Breast epithelium (tissue), 3 donors: ENCODE measurements at regions not wholly inside any gene's neighbourhood (a gene's known extent, or its start where the extent isn't known, plus 50 kb on each side); places are given as distances from the start of the nearest gene placed in this dataset.
"Not testable (repeated sequence)": the region's sequence is repeated elsewhere in the genome, so short reads cannot be mapped to it uniquely, and the experiment has no call there.

Source experiments
- POLR2AphosphoS5 ChIP-seq, 3 donors: sonication (generic); formaldehyde crosslinking; IDR thresholded peaks; one replicate each; pipeline ENCODE4 v1.6.1; 2017; ENCODE audit warnings: antibody characterized with exemption in 3 of 3
- TF ChIP-seq, protein P1 (sequence below), 3 donors: fragments of 450-650 bp; IDR thresholded peaks; one replicate each; pipeline ENCODE4 v1.5.1; 2016 to 2017; ENCODE audit warnings: antibody characterized with exemption in 3 of 3, mild to moderate bottlenecking in 3 of 3, moderate library complexity in 3 of 3

DNA sequence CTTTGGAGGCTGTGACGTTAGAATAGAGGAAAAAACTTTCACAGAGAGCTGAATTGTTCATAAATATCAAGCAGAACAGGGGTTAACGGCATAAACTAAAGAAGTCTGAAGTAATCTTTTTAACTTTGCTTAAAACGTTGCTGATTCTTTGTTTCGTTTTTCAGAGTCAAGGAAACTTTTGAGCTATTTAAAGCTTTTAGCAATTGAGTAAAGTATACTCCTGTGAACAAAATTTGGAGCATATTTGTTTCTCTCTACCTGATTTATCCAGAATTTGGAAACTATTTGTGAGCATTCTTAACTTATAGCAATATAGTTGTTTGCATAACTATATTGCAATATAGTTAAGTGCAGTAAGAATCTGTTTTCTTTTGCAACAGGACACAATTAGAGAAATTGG, 270.4 kb downstream of the DSC3 start:
- TF ChIP-seq, protein P1, sequence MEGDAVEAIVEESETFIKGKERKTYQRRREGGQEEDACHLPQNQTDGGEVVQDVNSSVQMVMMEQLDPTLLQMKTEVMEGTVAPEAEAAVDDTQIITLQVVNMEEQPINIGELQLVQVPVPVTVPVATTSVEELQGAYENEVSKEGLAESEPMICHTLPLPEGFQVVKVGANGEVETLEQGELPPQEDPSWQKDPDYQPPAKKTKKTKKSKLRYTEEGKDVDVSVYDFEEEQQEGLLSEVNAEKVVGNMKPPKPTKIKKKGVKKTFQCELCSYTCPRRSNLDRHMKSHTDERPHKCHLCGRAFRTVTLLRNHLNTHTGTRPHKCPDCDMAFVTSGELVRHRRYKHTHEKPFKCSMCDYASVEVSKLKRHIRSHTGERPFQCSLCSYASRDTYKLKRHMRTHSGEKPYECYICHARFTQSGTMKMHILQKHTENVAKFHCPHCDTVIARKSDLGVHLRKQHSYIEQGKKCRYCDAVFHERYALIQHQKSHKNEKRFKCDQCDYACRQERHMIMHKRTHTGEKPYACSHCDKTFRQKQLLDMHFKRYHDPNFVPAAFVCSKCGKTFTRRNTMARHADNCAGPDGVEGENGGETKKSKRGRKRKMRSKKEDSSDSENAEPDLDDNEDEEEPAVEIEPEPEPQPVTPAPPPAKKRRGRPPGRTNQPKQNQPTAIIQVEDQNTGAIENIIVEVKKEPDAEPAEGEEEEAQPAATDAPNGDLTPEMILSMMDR (IDR thresholded peaks at IDR 0.05) = not testable (repeated sequence)
- TF ChIP-seq POLR2AphosphoS5 (IDR thresholded peaks at IDR 0.05) = not testable (repeated sequence)
